HL-60 (cell line): ENCODE measurements at regions not wholly inside any gene's neighbourhood (a gene's known extent, or its start where the extent isn't known, plus 50 kb on each side); places are given as distances from the start of the nearest gene placed in this dataset.

Source experiments
- GABPA ChIP-seq: IDR thresholded peaks from 2 replicates; pipeline ENCODE4 v1.6.1; 2012; ENCODE audit warnings: low read depth
- REST ChIP-seq: IDR thresholded peaks from 2 replicates; pipeline ENCODE4 v1.6.1; 2012; ENCODE audit warnings: low read depth; ENCODE audit not compliant: insufficient replicate concordance
- SPI1 ChIP-seq: IDR thresholded peaks from 2 replicates; pipeline ENCODE4 v1.6.1; 2012; ENCODE audit warnings: low read depth, mild to moderate bottlenecking, borderline replicate concordance
- TF ChIP-seq, protein P1 (sequence below): IDR thresholded peaks from one replicate; pipeline ENCODE4 v1.5.1; 2011; ENCODE audit warnings: low read length, control low read depth, inconsistent platforms; ENCODE audit not compliant: insufficient read depth

DNA sequence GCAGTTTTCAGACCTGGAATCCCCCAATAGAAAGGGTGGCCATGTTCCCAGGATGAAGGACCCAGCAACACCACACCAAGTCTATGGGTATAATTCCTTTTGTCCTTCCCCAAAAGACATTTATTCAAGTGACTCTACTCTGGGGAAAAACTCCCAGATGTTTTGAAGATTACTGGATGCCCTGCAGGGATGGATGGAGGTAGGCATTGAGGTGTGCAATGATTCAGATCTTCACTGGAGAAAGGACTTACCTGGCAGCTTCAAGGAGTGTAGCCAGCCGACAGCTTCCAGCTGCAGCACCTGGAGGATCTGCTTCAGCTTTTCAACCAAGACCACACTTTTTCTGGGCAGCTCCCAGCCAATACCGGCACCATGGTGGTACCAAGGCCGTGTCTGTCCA is 172.0 kb downstream of the BAMBI start:
- TF ChIP-seq, protein P1, sequence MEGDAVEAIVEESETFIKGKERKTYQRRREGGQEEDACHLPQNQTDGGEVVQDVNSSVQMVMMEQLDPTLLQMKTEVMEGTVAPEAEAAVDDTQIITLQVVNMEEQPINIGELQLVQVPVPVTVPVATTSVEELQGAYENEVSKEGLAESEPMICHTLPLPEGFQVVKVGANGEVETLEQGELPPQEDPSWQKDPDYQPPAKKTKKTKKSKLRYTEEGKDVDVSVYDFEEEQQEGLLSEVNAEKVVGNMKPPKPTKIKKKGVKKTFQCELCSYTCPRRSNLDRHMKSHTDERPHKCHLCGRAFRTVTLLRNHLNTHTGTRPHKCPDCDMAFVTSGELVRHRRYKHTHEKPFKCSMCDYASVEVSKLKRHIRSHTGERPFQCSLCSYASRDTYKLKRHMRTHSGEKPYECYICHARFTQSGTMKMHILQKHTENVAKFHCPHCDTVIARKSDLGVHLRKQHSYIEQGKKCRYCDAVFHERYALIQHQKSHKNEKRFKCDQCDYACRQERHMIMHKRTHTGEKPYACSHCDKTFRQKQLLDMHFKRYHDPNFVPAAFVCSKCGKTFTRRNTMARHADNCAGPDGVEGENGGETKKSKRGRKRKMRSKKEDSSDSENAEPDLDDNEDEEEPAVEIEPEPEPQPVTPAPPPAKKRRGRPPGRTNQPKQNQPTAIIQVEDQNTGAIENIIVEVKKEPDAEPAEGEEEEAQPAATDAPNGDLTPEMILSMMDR, result no peak
- TF ChIP-seq SPI1, result no peak
- TF ChIP-seq GABPA, result no peak
- TF ChIP-seq REST, result no peak
